GM21447 (cell line): ENCODE measurements at regions not wholly inside any gene's neighbourhood (a gene's known extent, or its start where the extent isn't known, plus 50 kb on each side); places are given as distances from the start of the nearest gene placed in this dataset.

Source experiments
- ATAC-seq: cut with Tn5 transposase; IDR thresholded peaks from one replicate; pipeline ENCODE4 v1.9.1; 2021; ENCODE audit not compliant: unreplicated experiment

- ATAC-seq: no peak
These were observed 121.6 kb downstream of the NTMT2 start for GRCh38 chr1:170267317-170267716.

DNA sequence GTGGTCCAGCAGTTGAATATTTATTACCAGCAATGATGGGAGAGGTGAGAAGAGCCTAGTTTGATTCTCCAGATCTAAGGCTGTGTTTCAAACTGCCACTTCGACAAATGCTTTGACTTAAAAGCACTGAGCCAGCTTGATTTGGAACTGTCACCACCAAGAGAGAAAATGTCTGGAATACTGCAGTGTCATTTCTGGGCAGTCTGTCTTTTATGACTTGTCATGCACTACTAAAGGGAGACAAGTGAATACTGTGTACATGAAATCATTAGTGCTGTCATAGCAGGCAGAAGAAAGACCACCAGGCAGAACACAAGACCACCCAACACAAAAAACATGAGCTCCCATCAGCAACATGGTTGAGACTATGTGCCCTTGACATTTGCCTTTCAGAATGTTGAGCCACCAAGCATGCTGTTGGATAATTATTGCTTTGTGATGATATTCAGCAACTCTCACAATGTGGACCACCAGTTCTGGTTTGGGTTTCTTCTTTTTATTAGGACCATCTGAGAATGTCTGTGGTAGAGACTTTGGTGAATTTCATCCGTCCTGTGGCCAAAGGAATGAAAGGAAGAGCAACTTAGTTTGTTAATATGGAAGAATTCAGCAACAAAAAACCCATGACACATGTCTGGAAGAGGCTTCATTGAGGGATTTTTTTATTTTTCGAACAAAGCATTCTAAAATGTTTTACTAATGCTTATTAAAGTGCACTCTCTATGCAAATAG lies 125.8 kb downstream of the NTMT2 start:
- no peak for ATAC-seq

DNA sequence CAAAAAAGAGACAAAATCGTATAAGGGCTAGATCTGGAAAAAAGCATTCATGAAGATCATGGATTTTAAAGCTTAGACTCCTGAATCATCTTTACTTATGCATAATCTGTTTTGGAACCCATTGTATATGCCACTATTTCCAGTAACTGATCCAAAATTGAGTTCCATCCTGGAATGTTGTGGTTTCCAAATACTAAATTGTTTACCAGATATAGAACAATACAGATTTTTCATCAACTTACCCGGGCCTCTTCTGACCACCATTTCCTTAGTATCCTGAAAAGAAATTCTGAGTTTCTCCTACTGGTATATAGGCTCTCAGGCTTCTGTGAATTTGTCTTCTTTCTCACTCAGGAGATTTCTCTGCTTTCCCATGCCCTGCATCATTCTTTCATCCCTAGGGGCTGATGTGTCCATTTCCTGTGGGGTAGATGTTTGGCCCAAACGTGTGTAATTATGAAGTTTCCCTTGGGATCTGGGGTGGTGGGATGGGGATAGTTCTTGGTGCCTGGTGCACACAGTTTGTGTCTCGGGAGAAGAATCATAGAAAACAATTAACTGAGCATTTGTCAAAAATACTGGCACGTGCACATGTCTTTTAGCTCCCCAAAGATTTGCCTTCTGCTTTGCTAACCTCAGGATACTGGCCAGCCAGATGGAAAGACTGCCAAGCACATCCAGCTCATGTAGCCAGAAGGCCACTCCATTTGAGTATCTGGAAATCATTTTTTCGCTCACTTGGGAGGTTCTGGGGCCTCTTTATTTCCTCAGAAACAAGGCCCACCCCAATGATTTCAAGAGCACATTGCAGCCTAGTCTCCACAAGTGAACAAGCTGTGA lies 127.8 kb downstream of the NTMT2 start:
- no peak for ATAC-seq

GRCh38 chr1:170274131-170274501 lies 128.4 kb downstream of the NTMT2 start:
- no peak for ATAC-seq

- no peak for ATAC-seq
These were observed 132.2 kb downstream of the NTMT2 start for GRCh38 chr1:170277985-170278384.

- ATAC-seq: no peak
These were observed 138.3 kb downstream of the NTMT2 start for GRCh38 chr1:170284016-170284415.

- ATAC-seq: no peak
These were observed 138.8 kb downstream of the NTMT2 start for GRCh38 chr1:170284512-170284911.

GRCh38 chr1:170284951-170285350 lies 139.2 kb downstream of the NTMT2 start:
- ATAC-seq: no peak

DNA sequence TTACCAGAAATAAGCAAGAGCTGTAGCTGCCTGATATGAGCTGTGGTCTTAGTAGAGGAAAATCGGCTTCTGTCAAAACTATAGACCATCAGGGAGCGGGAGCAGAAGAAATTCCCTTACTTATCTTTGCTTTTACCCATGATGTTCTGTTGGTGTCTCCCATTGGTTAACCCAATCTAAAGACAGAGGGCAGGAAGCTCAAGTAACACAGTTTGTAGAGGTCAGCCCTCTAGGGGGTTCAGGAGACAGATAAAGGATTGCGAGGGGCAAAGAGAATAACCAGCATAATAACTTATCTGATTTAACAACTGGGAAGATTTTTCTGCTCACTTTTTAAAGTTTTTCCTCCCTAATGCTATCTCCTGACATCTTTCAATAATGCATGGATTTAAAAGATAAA lies 142.4 kb downstream of the NTMT2 start:
- ATAC-seq: no peak

DNA sequence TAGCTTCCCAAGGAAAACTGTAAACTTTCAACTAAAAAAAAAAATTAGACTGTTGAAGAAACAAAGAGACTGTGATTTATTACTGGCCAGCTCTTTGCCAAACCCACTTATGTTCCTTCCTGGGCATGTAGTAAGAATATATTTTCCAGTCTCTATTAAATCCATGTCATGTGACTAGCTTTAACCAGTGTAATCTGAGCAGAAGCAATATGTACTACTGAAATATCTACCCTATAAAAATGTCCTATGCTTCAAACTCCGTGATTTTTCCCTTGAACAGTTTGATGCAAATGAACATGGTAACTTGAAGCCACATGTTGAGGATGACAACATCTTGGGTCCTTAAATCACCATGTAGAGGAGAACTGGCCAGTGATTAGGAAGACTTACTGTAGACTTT lies 144.5 kb downstream of the NTMT2 start:
- ATAC-seq: no peak

DNA sequence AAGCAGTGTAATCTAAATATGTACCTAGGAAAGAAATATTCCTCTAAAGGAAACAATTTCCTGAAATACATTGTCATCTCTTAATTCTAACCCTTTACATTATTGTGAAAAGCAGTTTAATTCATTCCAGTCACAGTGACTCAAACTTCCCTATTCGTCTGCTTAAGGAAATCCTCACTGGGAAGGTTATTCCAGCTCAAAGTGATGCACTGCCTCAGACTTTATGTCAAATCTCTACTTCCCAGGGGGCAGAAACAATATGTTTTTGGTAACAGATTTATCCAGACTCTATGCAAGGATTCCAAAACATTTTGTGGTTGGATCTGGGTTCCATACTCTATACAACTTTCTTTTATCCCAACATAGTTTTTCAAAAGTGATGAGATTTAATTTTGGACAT lies 145.2 kb downstream of the NTMT2 start:
- no peak for ATAC-seq

- ATAC-seq: no peak
These were observed 145.8 kb downstream of the NTMT2 start for GRCh38 chr1:170291516-170291915.

DNA sequence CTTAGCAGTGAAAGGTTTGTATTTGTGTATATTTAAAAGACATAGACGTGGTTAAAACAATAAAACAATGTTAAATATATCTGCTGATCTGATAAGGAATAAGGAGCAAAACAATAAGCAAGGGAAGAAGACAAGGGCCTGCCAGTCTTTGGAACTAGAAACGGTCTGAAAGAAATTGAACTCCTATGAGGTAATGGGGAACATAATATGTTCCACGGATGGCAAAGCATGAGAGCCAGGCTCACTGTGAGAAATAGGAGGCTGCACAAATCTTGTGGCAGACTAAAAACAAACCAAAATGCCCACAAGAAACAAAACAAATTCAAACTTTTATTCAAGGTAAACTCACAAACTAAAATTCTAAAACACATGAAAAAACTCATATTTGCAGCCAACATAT lies 150.5 kb downstream of the NTMT2 start:
- ATAC-seq: no peak

GRCh38 chr1:170296642-170297041 lies 150.9 kb downstream of the NTMT2 start:
- ATAC-seq: no peak

DNA sequence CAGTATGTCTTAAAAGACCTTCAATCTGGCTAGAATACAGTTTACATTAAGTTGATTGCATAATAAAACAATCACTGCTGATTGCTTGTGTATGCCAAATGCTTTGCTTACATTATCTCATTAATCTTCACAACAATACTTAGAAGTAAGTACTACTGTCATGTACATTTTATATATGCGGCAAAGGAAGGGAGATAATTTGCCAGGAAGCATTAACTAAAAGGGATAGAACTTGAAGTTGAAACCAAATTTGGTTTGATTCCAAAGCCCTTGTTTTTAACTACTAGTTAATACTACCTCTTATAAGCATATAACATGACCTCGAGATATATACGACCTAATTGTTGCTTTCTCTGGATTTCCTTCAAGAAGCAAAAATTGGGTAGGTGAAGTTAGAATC lies 155.8 kb downstream of the NTMT2 start:
- ATAC-seq: no peak

- ATAC-seq: no peak
These were observed 157.3 kb downstream of the NTMT2 start for GRCh38 chr1:170303034-170303433.

DNA sequence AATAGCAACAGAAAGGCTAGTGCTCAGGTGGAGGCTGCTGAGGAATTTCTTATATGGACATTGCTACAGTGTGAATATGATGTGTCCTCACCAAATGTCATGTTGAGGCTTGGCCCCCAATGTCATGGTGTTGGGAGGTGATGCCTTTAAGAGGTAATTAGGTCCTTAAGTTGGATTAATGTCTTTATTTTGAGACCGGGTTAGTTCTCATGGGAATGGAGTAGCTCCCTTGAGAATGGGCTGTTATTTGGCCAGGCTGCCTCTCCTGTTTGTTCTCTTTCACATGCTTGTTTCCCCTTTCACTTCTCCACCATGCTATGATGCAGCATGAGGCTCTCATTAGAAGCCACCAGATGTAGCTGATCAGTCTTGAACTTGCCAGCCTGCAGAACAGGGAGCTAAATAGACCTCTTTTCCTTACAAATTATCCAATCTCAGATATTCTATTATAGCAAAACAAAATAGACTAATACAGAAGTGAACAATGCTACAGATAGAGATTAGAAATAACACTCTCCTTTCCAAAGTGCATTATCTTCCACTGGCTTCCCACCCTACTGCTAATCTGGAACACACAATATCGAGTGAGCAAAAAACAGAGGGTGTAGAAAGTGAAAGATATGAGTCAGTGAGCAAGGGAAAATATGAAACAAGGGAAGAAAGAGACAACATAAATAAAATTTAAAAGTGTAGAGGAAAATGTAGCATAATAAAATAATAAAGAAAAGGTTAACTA lies 160.2 kb downstream of the NTMT2 start:
- no peak for ATAC-seq

DNA sequence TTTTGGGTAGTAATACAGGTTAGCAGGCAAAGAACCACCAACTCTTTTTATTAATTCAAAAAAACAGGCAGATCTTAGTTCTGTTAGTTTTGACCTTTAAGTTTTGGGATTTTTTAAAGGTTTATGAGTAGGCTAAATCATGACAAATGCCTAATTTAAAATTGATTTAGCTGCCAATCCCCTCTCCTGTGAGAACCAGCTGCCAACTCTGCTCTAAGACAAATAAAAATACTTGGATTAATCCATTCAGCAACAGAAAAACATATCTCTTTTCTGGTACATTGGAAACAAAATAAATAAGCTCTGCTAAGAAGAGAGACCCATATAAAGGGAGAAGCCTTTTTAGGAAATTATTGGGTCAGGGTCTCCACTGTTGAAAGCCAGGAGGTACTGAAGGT lies 160.8 kb downstream of the NTMT2 start:
- ATAC-seq: no peak

DNA sequence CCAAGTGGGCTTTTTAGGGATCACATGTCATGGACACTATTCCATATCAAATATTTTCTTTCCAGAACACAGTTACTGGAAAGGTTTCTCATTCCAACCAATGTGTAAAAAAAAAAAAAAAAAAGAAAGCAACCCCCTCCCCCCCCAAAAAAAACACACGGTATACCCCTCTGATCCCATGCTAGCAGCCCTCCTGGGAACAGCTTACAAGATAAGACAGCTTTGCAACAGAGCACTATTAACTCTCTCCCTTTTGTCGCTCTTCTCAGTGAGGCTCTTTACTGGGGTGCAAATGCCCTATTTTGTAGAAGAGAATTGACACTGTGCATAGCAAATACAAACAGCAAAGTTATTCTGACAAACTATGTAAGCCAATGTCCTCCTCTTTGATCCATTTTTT lies 161.2 kb downstream of the NTMT2 start:
- no peak for ATAC-seq

GRCh38 chr1:170307426-170307825 lies 161.7 kb downstream of the NTMT2 start:
- no peak for ATAC-seq

DNA sequence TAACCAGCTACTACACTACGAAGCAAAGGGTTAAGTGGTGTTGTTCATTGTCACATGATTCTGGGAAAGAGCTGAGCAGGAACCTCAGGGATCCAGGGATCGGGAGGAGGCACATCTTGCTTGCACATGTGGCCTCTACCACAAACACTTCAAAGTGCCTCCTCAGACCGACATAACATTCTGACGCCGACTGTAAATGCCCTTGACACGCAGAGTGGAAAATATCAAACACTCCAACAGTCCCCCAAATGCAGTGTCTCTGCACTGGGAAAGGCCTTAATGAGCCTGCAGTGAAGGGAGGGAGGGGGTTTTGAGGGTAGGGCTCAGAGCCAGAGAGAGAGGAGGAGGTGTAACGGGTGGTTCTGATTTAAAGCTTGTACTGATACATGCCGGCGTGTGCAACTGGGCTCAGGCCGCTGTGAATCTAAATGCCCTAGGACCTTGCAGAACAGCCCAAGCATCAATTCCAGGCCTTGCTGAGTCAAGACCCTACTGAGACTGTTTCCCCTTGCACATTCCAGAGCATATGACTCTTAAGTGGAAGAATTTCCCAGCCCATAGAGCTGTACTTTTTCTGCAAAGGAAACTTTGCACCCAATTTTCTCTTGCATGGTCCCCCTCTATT lies 163.7 kb downstream of the NTMT2 start:
- no peak for ATAC-seq
